NCI-H1694 treated with DMSO at 0.1 percent for 48 hours (cell line): ENCODE measurements at regions not wholly inside any gene's neighbourhood (a gene's known extent, or its start where the extent isn't known, plus 50 kb on each side); places are given as distances from the start of the nearest gene placed in this dataset.

ENCODE experiments used
- DNase-seq: peaks from one replicate; lab custom pipeline; 2025; lab: John Stamatoyannopoulos, UW

DNA sequence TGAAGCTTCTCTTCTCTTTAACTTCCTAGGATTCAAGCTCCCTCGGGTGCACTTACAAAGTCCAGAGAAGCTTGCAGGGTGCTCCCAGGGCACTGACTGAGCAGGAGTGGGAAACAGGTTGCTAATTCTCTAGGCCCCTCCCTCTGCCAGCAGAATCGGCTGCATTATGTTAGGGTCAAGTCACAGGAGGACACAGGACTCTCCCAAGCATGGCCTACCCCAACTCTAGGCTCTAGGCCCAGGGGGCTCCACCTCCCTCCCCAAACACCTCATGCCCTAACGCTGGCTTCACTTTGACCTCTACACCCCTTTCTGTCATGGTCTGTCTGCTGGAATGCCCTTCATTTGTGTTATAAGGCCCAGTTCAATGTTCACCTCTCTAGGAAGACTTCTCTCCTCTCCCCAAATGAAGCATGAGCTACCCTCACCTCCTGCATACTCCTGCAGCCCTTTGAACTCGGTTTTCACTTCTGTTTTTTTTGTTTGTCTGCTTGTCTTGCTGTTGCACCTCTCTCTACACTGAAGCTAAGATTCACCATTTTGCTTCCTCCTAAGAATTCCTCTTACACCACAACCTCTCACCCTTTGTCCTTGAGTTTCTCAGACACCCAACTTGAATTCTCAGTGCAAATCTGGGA is 521.8 kb upstream of the ID2 start:
- DNase-seq: no peak

DNA sequence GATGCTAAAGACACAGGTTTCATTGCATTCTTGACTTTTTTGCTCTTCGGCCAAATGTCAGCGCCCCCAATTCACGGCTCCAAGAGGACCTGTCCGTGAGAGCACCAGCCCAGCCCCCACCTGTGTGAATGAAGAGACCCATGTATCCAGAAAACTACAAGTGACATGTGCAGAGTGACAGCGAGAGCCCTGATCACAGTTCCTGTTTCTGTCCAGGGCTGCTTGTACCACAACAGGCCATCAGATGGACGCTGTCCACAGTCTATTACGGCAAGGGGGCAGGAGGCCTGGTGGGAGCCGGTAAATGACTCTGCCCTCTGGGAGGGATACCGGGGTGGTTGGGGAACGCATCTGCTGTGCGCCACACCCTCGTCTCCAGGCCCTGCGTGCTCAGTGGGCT is 520.9 kb upstream of the ID2 start:
- no peak for DNase-seq

DNA sequence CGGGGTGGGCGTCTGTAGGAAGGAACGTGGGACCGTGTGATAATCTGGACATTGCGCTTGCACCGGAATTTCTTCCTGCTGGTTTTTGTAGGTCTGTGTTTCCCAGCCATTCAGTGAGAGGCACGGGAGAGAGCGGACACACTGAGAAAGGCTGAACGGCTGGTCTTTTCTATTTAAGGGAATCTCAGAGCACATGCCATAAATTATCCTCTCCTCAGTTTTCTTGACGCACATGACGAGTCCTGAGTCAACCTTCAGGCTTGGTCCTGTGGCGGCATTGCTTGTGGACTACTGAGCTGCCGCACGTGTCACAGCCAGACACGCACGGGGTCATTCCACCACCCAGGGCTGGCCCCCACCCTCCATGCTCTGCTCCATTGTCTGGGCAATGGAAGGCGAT is 519.3 kb upstream of the ID2 start:
- no peak for DNase-seq

DNA sequence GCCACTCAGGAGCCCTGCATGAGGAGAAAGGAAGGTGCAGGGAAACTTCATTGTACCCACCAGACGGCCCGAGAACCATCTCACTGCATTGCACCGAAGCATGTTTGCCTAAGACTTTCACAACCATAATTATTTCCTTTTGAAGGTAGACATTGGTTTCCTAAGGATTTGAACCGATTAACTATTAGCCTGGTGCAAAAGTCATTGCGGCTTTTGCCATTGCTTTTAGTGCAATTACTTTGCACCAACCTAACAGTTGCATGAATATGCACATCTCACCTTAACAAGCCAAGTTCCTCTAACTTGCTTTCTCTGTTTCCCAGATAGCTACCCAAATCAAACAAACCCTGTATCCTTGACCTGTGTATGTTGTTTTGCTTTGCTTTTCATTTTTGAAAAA is 516.3 kb upstream of the ID2 start:
- no peak for DNase-seq

DNA sequence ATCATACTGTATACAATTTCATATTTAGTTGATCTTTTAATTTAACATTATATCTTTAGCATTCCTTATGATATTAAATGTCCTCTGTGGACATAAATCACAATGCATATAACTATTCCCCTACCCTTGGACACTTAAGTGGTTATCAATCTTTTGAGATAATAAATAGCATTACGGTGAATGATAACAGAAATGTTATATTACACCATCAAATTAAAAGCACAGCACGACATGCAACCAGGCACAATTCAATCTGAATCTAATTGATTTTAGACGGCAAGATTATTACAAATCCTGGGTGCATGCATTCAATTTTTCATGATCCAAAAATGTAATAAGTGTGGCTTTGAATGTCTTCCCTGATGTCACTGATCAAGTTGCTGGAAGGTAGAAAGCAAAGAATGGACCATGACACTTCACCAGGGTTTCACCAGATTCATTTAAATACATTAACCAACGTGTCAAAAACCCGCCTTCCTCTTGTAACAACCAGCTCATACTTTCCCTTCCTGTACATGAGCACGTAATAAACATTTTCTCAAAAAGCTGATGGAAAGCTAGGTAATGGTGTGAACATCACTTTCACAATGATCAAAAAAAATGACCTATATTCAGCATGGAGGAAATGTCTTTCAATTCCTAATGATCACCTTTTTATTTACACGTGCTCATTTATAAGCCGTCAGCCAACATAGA is 513.7 kb upstream of the ID2 start:
- DNase-seq: no peak

DNA sequence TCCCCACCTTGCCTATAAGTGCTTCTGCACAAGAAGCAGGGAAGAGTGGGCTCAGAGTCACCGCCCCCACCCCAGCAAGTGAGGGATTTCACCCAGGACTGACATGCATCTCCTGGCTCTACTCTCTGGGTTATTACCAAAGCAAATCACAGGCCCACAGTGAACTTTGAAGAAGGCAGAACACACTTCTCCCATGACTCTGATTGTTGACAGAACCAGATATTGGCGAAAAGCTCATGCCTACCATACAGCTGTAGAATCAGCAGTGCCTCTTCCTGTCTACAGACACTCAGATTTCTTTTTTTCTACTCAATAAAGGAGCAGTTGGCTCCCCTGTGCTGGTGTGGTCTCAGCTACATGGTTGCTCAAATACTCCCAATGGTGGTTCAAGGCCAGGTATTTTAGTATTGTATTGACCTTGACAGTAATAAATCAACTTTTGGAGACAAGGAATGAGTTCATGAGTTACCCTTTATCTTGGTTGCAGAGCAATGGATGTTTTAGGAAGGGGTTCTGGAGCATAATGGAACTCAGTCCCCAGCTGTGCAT is 512.9 kb upstream of the ID2 start:
- no peak for DNase-seq

DNA sequence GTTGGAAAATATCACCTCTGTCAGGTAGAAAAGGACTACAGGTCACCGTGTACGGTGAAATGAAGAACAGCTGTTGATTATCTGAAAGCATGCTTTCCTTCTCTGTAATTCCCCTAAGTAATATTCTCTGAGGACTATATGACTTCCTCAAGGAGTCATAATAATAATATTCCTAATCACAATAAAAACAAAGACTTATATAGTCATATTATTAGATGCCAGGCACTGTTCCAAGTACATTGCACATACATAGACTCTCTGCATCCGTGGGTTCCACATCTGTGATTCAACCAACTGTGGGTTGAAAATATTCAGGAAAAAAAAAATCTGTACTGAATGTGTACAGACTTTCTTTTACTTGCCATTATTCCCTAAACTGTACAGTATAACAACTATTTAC is 512.4 kb upstream of the ID2 start:
- no peak for DNase-seq

DNA sequence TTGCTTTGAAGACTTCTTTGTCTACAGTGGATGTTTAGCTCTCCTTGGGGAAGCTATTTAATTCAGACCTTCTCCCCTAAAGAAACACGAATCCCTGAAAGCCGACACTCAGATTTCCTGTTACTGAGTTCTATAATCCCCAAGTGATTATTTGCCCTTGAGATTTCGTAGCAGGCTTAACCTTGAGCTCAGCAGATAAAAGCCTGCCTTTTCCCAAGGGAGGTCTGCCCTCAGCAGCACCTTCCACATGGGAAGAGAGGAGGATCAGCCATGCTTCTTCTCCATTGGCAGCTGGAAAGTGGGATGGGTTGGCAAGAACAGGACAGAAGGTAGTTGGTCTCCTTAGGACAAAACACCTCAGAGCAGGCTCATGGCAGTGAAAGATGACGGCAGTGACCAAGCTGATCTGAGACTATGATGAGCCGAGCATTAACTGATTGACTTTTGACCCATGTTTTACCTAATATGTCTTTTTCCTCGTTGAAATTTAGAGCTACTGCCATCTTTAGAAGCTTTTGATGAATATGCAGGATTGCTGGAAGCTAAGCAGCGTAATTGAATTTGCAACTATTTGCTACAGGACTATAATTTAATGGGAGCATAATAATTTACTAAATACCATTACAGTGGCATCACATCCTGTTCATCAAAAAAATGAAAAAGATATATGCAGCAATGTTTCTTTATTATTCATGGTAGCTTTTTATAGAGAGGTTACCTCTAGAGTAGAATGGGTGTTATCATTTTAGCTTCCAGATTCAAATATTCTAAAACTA is 511.1 kb upstream of the ID2 start:
- no peak for DNase-seq

DNA sequence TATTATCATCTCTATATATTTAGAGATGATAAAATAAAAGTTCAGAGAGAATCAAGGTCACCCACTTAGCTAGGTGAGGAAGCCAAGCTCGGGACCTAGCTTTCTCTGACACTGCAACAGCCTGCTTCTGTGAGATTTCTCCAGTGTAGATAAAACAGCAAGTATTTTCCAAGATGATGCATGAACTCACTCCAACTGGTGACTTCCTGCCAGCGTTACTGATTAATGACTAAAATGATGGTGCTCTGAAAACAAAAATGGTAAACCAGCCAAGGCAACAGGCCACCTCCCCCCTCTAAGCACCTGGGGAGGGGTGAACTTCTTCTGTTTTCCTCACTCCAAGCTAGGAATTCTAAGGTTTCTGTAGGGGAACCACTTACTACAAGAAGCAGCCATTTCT is 510.2 kb upstream of the ID2 start:
- DNase-seq: no peak

DNA sequence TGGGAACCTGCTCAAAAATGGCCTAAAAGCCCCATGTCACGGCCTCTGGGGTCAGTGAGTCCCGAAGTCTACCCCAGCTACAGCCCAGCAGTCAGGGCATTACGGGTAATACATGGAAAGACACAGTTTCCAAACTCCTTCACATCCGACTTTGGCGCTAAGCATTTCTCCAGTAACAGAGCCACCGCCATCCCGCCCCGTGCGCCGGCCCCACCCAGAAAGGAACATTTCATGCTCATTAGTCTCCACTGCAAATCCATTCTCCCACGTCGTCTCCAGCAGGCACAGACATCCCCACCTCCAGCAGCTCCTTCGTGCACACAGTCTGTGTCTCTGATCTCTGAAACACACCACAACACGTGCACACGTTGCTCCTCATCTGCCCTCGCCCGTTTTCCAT is 509.2 kb upstream of the ID2 start:
- no peak for DNase-seq

DNA sequence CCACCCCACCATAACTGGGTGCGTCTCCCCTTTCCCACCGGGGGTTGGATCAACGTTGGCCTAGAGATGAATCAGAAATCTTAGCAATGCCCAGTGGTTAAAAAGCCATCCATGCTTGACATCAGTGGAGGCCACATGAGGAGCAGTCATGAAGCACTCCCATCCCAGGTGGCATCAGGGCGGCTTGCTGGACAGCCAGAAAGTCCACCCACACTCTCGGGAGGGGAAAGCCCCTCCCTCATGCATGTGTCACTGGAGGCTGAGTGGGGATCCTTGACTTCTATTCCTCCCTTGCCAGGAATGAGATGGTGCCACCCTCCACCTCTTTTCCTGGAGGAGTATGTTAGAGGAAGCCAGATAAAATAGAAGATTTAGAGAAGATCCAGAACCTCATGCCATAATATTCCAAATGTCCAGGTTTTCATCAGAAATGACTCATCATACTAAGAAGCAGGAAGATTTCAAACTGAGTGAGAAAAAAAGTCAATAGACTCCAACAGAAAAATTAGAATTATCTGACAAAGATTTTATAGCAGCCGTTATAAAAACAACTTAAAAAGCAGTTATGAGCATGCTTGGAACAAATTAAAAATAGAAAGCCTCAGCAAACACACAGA is 507.1 kb upstream of the ID2 start:
- DNase-seq: no peak

DNA sequence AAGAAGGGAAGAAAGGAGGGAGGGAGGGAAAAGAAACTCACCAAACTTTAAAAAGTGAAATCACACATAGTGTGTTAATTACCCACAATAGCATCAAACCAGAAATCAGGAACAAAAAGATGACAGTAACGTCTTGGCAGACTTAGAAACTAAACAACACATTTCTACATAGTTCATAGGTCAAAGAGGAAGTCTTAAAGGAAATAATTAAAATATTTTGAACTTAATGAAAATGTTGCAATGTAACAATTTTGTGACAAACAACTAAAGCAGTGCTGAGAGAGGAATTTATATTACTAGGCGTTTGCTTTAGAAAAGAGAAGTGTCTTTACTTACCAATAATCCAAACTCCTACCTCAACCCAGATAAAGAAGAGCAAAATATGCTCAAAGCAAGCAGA is 505.0 kb upstream of the ID2 start:
- no peak for DNase-seq

DNA sequence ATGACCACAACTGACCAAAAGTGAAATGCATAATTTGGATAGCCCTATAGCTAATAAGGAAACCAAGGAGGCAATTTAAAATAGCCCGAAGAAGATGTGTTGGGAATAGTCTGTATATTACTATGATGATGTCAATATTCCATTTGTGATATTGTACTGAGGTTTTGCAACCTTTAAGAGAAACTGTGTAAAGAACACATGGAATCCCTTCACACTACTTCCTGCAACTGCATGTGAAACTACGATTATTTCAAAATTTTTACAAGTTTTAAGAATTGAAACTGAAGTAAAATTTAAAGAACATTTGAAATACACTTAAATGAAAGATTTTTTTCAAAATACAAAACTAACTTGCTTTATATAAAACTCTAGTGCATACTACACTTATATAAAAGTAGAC is 504.3 kb upstream of the ID2 start:
- no peak for DNase-seq

DNA sequence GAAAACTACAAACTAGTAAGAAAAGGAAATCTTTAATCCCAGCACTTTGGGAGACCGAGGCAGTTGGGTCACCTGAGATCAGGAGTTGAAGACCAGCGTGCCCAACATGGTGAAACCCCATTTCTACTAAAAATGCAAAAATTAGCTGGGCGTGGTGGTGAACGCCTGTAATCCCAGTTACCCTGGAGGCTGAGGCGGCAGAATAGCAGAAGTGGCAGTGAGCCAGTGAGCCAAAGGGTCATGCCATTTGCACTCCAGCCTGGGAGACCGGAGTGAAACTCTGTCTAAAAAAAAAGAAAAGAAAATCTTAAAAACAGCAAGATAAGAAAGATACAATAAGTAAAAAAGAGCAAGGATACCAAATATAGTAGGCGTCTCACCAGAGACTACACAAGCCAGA is 502.9 kb upstream of the ID2 start:
- no peak for DNase-seq

DNA sequence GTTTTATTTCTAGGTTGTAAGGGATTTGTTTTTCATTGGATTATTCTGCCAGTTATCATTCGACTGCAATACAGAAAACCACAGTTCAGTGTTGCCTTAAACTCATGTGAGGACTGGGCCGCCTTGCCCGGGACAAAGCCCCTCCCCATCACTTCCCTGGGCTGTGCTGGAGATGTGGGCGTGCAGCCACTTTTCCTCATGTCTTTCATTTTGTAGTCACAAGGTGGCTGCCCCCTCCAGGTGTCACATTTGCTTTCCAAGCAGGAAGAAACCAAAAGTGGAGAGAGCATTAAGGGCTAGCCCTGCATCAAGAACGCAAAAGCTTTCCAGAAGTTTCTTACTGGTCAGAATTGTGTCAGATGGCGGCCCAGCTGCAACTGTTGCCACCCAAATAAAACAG is 492.5 kb upstream of the ID2 start:
- DNase-seq: no peak

DNA sequence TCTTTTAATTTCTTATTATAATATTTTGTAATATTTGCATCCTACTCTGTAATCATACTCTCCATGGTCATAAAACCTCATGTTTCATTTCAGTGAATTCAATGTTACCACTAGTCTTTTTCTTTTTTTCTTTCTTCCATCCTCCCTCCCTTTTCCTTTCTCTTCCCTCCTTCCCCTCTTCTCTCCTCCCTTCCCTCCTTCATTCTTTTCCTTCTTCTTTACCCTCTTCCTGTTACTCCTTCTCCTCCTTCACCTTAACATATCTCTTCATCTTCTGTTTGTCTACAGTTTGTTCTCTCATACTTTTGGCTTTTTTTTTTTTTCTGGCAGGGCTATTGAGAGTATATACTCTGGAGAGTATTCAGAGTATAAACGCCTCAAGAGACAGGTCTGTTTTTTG is 491.6 kb upstream of the ID2 start:
- DNase-seq: no peak

DNA sequence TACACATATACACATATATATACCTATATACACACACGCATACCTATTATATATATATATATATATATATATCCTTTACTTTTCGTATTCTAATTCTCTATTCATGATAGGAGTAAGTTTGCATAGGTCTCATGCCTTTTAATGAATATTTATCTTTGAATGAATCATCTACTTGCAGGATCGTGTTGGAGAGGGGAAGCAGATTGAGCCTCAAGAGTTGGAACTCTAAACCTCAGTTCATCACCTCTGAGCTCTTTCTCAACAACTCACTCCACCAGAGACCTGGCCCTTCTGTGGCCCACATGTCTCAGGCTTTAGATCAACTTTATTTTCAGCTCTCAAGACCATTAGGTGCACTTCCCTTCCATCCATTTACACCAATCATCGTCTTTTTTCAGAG is 490.4 kb upstream of the ID2 start:
- DNase-seq: no peak

DNA sequence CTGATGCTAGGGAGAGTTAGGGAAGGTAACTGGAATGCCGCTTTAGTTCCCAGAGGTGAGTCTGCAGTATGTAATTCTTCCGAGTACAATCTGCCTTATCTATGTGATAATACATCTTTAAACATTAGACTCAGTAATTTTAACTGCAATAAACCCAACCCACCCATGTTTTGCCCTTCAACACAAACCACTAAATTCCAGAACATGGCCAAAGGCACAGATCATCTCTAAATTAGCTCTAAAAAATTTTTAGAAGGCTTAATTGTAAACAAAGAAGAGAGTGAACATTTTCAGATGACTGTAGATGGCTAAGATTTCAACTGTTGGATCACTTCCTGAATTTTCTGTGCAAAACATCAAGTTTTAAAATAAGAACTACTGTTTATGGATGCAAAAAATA is 488.7 kb upstream of the ID2 start:
- DNase-seq: no peak

DNA sequence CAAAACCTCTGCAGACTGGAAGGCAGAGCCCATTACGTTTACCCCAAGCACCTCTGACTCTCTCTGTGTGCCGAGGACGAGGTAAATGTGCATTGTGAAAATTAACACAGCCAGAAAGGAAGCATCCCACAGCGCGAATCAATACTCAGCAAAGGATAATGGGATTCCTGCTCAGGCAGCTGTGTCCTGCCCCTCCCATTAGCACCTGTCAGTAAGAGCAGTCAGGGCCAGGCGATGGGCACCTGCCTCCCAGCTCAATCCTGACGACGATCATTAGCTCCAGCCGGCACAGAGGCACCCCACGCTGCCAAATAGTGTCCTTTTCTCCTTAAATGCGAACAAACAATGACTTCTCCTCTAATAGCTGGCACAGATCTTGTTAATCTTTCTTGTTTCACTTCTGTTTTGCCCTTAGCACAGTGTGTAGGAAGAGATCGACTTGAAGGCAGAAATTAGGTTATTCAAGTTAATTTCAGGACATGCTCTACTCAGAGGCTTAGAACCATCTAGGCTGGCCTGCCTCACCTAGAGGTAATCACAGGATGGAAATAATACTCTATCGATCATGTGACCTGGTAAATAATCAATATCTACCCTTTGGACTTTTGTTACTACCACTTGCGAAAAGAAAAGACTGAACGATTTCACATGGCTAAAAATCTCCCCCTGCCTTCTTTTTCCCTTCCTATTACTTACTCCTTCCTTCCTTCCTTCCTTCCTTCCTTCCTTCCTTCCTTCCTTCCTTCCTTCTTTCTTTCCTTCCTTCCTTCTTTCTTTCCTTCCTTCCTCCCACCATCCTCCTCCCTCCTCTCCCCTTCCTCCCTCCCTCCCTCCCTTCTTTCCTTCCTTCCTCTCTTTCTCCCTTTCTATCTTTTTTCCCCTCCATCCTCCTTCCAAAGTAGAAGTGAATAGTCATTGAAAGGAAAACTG is 487.9 kb upstream of the ID2 start:
- DNase-seq: no peak

DNA sequence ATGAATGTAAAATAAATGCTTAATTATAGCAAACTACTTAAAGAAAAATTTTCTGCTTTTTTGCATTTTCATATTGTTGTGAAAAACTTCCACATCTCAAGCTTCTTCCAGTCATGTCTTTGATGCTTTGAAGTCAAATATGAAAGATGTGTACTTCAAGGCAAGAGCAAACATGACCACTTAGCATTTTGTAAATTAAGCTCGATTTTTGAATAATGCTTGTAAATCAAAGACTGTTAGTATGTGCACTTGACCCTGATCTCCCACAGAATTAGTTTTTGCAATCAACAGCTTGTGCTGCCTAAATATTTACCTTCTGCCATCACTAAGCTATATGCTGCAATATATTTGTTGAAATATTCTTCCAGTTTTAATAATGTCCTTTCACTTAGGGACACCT is 486.1 kb upstream of the ID2 start:
- DNase-seq: no peak

DNA sequence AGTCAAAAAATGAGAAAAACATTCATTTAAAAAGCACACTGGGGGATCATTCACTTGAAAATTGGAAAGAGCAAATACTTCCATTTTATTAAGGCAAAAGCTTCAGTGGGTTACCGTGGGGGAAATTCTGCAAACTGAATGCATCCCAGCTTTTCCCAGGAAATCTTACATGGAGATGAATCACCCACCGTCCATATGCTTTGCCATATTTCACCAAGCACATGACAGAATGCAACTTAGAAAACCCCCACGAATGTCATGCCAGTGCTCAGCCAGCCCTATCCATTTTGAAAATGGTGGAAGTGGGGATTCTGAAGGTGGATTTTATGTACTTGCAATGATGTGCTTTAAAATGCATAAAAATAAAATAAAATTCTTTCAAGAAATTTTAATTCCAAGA is 485.5 kb upstream of the ID2 start:
- peak; percentile 13 for DNase-seq

DNA sequence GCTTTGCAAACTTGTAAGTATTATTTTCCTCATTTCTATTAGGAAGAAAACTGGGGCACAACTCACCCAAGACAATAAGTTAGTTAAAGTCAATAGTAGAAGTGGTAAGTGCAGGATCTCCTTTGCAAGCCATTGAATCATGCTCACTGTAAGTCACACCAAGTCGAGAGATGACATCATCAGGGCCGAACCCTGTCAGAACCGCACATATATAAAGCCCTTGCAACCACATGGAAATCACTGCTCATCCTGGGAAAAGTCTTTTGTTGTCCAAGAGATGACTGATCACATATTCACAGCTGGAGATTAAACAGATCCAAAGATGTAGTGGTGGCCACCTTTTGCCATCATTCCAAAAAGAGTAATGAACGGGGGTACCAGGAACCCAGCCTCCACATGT is 484.8 kb upstream of the ID2 start:
- DNase-seq: no peak
